CD4-positive, alpha-beta T cell treated with Interleukin-10 for 1 hour (primary cell): ENCODE measurements at regions not wholly inside any gene's neighbourhood (a gene's known extent, or its start where the extent isn't known, plus 50 kb on each side); places are given as distances from the start of the nearest gene placed in this dataset.
"Not testable (repeated sequence)": the region's sequence is repeated elsewhere in the genome, so short reads cannot be mapped to it uniquely, and the experiment has no call there.

ENCODE experiments used
- DNase-seq: peaks from one replicate; pipeline ENCODE4 v3.0.0-alpha.2; 2020

- not testable (repeated sequence) for DNase-seq
These were observed 1286.4 kb upstream of the CDH18 start for GRCh38 chr5:21274361-21274760.

- DNase-seq, result no peak
These were observed 1275.4 kb upstream of the CDH18 start for GRCh38 chr5:21263361-21263760.

GRCh38 chr5:21254161-21254560, 1266.2 kb upstream of the CDH18 start:
- no peak for DNase-seq

- DNase-seq, result no peak
These were observed 1257.0 kb upstream of the CDH18 start for GRCh38 chr5:21244982-21245381.

- no peak for DNase-seq
These were observed 1250.8 kb upstream of the CDH18 start for GRCh38 chr5:21238786-21239185.

GRCh38 chr5:21237461-21237860, 1249.5 kb upstream of the CDH18 start:
- no peak for DNase-seq

- DNase-seq, result no peak
These were observed 1249.0 kb upstream of the CDH18 start for GRCh38 chr5:21236971-21237427.

GRCh38 chr5:21236104-21236503, 1248.1 kb upstream of the CDH18 start:
- no peak for DNase-seq

GRCh38 chr5:21225223-21226064, 1237.4 kb upstream of the CDH18 start:
- no peak for DNase-seq

GRCh38 chr5:21221616-21222015, 1233.6 kb upstream of the CDH18 start:
- no peak for DNase-seq

- no peak for DNase-seq
These were observed 1232.0 kb upstream of the CDH18 start for GRCh38 chr5:21219966-21220365.

- DNase-seq, result no peak
These were observed 1231.3 kb upstream of the CDH18 start for GRCh38 chr5:21219251-21219650.

GRCh38 chr5:21212026-21212425, 1224.0 kb upstream of the CDH18 start:
- DNase-seq, result no peak

- DNase-seq, result no peak
These were observed 1221.4 kb upstream of the CDH18 start for GRCh38 chr5:21209409-21209808.

GRCh38 chr5:21199087-21199486, 1211.1 kb upstream of the CDH18 start:
- DNase-seq, result no peak

- no peak for DNase-seq
These were observed 1207.1 kb upstream of the CDH18 start for GRCh38 chr5:21195145-21195544.

GRCh38 chr5:21185536-21185935, 1197.5 kb upstream of the CDH18 start:
- no peak for DNase-seq

GRCh38 chr5:21184581-21184980, 1196.6 kb upstream of the CDH18 start:
- no peak for DNase-seq

GRCh38 chr5:21181609-21182125, 1193.7 kb upstream of the CDH18 start:
- DNase-seq, result no peak

- DNase-seq, result no peak
These were observed 1185.5 kb upstream of the CDH18 start for GRCh38 chr5:21173526-21173925.

- DNase-seq, result no peak
These were observed 1185.0 kb upstream of the CDH18 start for GRCh38 chr5:21173036-21173435.

- DNase-seq, result no peak
These were observed 1183.0 kb upstream of the CDH18 start for GRCh38 chr5:21171038-21171437.

- no peak for DNase-seq
These were observed 1180.6 kb upstream of the CDH18 start for GRCh38 chr5:21168557-21168956.

- DNase-seq, result no peak
These were observed 1177.3 kb upstream of the CDH18 start for GRCh38 chr5:21165344-21165743.

GRCh38 chr5:21164425-21164824, 1176.4 kb upstream of the CDH18 start:
- no peak for DNase-seq
